Peyer's patch (tissue), 4 donors: ENCODE measurements at regions not wholly inside any gene's neighbourhood (a gene's known extent, or its start where the extent isn't known, plus 50 kb on each side); places are given as distances from the start of the nearest gene placed in this dataset.
A peak's percentile ranks its signal among the peaks of the same experiment; 100 is the strongest.

ENCODE experiments used
- DNase-seq, 3 donors: peaks; one replicate each; pipeline ENCODE4 v3.0.0-alpha.2; 2017 to 2019
- H3K27ac ChIP-seq, 4 donors: fragments of 200-600 bp; sonication (generic); one replicate each; pipeline ENCODE4 v1.5.1; 2016 to 2019
- H3K27me3 ChIP-seq, 2 donors: fragments of 200-600 bp; sonication (generic); one replicate each; pipeline ENCODE4 v1.5.1; 2019
- H3K36me3 ChIP-seq, 3 donors: fragments of 200-600 bp; sonication (generic); one replicate each; pipeline ENCODE4 v1.5.1; 2016 to 2019
- H3K4me1 ChIP-seq, 4 donors: fragments of 200-600 bp; sonication (generic); one replicate each; pipeline ENCODE4 v1.5.1; 2016 to 2019
- H3K4me3 ChIP-seq, 4 donors: fragments of 200-600 bp; sonication (generic); 1 replicate in 3 of 4; 2 replicates in 1 of 4; pipeline ENCODE4 v1.5.1; 2016 to 2019; ENCODE audit warnings: mild to moderate bottlenecking in 1 of 4
- H3K9me3 ChIP-seq, 4 donors: fragments of 200-600 bp; sonication (generic); one replicate each; pipeline ENCODE4 v1.5.1; 2016 to 2019; ENCODE audit warnings: mild to moderate bottlenecking in 1 of 4
- POLR2A ChIP-seq, 2 donors: fragments of 450-650 bp; IDR thresholded peaks; one replicate each; pipeline ENCODE4 v1.5.1; 2017; ENCODE audit warnings: antibody characterized with exemption in 2 of 2, mild to moderate bottlenecking in 2 of 2, moderate library complexity in 2 of 2
- TF ChIP-seq, protein P1 (sequence below), 6 experiments: fragments of 450-650 bp in 4 of 6; fragments of 200-600 bp in 2 of 6; sonication (generic) in 1 of 6; IDR thresholded peaks; one replicate each; pipeline ENCODE4 v1.5.1; 2017 to 2019; ENCODE audit warnings: antibody characterized with exemption in 6 of 6, mild to moderate bottlenecking in 3 of 6, moderate library complexity in 1 of 6

DNA sequence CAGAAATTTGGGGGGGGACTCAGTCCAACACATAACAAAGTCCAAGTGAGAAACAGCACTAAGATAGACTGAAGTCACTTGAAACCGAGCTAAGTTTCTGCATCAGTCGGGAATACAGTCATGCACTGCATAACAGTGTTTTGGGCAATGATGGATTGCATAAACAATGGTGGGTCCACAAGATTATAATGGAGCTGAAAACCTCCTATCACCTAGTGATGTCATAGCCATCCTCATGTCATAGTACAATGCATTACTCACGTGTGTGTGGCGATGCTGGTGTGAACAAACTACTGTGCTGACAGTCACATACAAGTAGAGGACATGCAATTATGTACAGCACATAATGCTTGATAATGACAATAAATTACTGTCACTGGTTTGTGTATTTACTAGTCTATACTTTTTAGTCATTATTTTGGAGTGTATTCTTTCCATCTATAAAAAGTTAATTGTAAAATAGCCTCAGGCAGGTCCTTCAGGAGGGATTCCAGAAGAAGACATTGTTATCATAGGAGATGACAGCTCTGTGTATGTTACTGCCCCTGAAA lies 154.5 kb upstream of the ECI2 start:
- Histone ChIP-seq H3K4me1 (no peaks in the 10 kb centered on the region), H3K36me3 (no peaks in the 10 kb centered on the region), H3K27me3 (no peaks in the 10 kb centered on the region), H3K9me3 (no peaks in the 10 kb centered on the region), H3K4me3 (no peak overlapping the region), H3K27ac (no peak overlapping the region)
- no peak for TF ChIP-seq POLR2A (IDR thresholded peaks at IDR 0.05)
- TF ChIP-seq, protein P1, sequence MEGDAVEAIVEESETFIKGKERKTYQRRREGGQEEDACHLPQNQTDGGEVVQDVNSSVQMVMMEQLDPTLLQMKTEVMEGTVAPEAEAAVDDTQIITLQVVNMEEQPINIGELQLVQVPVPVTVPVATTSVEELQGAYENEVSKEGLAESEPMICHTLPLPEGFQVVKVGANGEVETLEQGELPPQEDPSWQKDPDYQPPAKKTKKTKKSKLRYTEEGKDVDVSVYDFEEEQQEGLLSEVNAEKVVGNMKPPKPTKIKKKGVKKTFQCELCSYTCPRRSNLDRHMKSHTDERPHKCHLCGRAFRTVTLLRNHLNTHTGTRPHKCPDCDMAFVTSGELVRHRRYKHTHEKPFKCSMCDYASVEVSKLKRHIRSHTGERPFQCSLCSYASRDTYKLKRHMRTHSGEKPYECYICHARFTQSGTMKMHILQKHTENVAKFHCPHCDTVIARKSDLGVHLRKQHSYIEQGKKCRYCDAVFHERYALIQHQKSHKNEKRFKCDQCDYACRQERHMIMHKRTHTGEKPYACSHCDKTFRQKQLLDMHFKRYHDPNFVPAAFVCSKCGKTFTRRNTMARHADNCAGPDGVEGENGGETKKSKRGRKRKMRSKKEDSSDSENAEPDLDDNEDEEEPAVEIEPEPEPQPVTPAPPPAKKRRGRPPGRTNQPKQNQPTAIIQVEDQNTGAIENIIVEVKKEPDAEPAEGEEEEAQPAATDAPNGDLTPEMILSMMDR (IDR thresholded peaks at IDR 0.05), result no peak
- DNase-seq, result no peak

DNA sequence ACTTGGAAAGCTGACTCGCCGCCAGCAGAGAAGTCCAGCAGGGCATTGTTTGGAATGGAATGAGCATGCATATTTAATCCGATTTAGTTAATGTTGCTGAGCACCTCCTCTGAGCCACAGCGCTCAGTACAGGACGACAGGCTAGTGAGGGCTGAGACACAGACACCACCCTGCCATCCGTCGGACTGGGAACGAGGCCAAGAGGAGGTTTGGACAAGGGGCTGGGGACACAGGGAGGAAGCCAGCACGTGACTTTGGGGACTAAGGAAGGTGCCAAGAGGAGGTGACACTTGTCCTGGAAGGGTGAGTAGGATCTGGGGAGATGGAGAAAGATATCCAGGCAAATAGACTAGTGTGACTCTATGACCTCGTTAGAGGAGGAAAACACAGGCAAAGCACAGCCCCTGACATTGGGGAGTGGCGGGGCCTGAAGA lies 152.5 kb upstream of the ECI2 start:
- Histone ChIP-seq H3K9me3 (no peaks in the 10 kb centered on the region), H3K27me3 (no peaks in the 10 kb centered on the region), H3K4me1 (no peaks in the 10 kb centered on the region), H3K4me3 (no peak overlapping the region), H3K27ac (no peak overlapping the region), H3K36me3 (no peaks in the 10 kb centered on the region)
- TF ChIP-seq, protein P1 (IDR thresholded peaks at IDR 0.05), result no peak
- TF ChIP-seq POLR2A (IDR thresholded peaks at IDR 0.05), result no peak
- DNase-seq, result no peak

DNA sequence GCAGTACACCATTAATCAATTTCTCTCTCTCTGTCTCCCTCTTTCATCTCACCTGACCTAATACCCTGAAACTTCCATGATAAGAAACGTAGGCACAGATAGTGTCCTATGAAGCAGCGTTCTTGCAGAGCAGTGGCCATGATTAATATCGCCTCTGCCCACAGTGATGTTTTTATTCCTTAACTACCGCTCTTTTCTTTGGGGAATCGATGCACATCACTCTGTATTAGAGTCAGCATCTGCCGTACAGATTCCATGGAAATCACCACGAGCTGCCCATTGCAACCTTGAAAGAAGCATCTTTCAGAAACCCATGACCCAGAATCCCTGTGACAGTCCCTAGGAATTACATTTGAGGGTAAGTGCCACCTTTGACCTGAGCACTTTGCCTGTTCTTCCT lies 152.0 kb upstream of the ECI2 start:
- Histone ChIP-seq H3K27me3 (no peaks in the 10 kb centered on the region), H3K36me3 (no peaks in the 10 kb centered on the region), H3K4me1 (no peaks in the 10 kb centered on the region), H3K4me3 (no peak overlapping the region), H3K27ac (no peak overlapping the region), H3K9me3 (no peaks in the 10 kb centered on the region)
- TF ChIP-seq POLR2A (IDR thresholded peaks at IDR 0.05), result no peak
- no peak for DNase-seq

DNA sequence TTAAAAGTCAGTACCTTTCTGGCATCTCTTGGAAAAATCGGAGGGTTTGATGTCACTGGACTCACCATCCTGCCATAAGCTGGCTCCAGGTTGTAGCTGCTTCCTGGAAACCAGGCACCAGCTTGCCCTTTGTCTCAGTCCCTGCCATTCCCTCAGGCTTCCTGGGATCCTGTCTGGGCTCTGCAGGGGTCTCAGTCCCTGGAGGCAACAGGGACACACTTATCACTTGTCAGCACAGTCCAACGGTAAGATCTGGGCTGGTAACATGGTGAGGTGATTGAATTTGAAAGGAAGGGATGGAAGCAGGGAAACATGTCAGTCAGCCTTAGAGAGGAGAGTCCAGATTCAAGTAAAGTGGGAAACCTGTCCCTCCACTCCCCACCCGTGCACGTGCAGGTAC lies 147.6 kb upstream of the ECI2 start:
- Histone ChIP-seq H3K36me3 (no peaks in the 10 kb centered on the region), H3K27me3 (no peaks in the 10 kb centered on the region), H3K4me3 (no peak overlapping the region), H3K9me3 (no peaks in the 10 kb centered on the region), H3K4me1 (no peaks in the 10 kb centered on the region), H3K27ac (no peak overlapping the region)
- no peak for DNase-seq
- TF ChIP-seq, protein P1 (IDR thresholded peaks at IDR 0.05), result no peak
- no peak for TF ChIP-seq POLR2A (IDR thresholded peaks at IDR 0.05)

DNA sequence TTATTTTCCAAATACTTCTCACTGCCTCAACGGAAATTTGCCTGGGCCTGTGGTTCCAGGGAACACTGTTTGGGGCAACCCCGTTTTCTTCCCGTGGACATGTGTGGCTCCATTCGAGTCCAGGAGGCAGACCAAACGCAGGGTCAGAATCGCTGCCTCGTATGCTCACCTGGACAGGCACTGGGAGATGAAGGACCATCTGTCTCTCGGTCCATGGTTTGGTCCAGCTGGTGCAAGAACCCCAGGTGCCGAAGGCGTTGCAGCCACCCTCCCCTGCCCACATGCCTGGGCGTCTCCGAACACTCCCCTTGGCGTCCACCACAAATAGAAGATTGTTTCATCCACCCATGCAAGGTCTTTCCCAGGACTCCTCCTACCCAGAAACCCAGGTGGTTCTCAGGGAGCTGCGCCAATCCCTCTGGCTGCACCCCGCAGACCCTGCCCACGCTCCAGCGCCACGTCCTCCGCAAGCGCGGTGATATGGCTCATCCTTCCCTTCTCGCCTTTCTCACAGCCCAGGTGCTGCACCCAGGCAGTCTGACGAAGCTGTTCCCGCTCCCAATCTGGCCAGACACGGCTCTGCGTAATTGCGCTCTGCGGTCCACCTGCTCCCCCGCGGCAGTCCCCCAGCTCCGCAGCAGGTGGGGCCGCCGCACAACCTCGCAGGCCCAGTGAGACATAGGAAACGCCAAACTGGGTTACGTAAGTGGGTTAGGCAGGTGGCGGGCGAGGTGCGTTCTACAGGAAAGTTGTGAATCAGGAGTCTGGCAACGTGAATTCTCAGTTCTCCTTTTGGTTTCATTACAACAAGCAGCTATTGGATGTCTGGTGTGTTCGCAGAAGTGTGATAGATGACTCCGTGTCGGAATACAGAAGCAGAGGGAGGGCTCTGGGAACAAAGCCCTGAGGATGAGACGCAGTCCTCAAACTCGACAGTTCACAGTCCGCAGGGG lies 146.2 kb upstream of the ECI2 start:
- no peaks in the 10 kb centered on the region for H3K4me1 ChIP-seq
- no peaks in the 10 kb centered on the region for H3K36me3 ChIP-seq
- TF ChIP-seq POLR2A (IDR thresholded peaks at IDR 0.05), result no peak
- TF ChIP-seq, protein P1 (IDR thresholded peaks at IDR 0.05), result peak in 4 of 6 experiments; percentile 43 to 70 (median 55)
- H3K27ac ChIP-seq, result no peak overlapping the region
- peak overlapping the region; percentile 12 to 47 (median 30) for H3K4me3 ChIP-seq
- no peaks in the 10 kb centered on the region for H3K27me3 ChIP-seq
- no peaks in the 10 kb centered on the region for H3K9me3 ChIP-seq
- peak; percentile 54 to 78 (median 65) for DNase-seq

DNA sequence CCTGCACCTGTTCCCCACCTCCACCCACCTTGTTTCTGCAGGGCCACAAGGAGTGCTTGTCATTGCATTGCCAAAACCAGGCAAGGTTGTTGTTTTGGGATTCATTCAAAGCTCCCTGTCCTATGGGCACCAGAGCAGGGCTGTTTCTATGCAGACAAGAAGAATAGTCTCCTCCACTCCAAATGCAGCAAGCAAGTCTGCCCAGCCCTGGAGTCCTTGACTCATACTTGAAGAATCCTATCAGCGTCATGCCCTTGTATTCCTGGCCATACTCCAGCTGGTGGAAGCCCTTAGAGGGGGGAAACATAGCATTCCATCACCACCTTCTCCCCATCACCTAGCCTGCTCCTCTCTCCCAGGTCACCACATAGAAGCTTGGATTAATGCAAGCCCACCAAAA lies 145.3 kb upstream of the ECI2 start:
- Histone ChIP-seq H3K4me1 (no peaks in the 10 kb centered on the region), H3K27me3 (no peaks in the 10 kb centered on the region), H3K9me3 (no peaks in the 10 kb centered on the region), H3K4me3 (no peak overlapping the region), H3K36me3 (no peaks in the 10 kb centered on the region), H3K27ac (no peak overlapping the region)
- no peak for DNase-seq
- TF ChIP-seq, protein P1 (IDR thresholded peaks at IDR 0.05), result no peak
- TF ChIP-seq POLR2A (IDR thresholded peaks at IDR 0.05), result no peak
